GM21737 (cell line): ENCODE measurements at regions not wholly inside any gene's neighbourhood (a gene's known extent, or its start where the extent isn't known, plus 50 kb on each side); places are given as distances from the start of the nearest gene placed in this dataset.
"Not testable (repeated sequence)": the region's sequence is repeated elsewhere in the genome, so short reads cannot be mapped to it uniquely, and the experiment has no call there.

Source experiments
- ATAC-seq: cut with Tn5 transposase; IDR thresholded peaks from one replicate; pipeline ENCODE4 v1.9.1; 2021; ENCODE audit warnings: mild to moderate bottlenecking, moderate library complexity; ENCODE audit not compliant: unreplicated experiment

DNA sequence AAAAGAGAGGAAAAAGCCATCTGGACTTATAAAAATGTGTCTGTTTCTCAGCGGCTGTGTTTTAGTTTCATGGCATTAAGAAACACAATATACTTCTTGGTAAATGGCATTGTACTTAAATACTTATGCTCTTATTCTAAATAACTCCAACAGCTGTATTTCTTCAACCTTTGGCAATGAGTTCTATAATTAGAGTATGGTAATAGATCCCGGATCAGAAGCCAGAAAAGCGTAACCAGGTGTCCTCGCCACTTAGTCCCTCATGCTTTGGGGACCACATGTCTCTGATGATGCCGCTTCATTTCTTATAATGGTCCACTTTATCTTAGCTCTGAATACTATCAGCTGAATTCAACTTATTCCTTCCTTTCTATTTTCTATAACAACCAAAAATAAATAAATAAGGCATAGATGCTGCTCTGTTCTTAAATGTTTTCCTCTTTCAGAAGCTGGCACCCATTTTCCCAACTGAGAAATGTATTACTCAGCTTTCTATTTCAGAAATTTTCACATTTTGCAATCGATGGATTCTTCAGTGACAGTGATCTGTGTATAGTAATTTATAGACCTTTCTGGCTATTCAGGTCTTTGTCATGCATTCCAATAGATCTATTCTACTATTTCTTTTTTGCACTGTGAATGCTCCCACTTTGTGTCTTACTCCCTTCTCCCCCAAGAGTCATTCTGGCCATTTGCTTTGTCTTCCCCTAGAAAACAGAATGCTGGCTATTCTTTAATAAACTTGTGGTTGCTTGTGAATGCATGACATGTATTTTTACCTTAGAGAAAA lies 87.6 kb upstream of the KBTBD8 start:
- no peak for ATAC-seq

DNA sequence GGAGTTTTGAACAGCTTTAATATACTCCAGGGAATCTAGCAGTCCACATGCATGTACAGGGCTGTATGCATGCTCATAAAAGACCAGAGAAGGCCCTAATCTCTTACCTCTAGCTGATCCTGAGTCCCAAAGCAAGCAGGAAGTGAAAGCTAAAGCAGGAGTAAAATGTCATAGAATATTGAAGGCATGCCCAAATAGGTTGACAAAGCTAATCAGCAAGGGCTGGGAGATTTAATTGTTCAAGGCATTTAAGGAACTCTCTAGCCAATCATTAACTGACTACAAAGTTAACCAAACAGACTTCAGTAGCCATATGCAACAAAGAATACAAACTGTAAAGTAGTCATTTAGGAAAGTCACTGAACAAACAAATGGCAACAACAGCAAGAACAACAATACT lies 85.8 kb upstream of the KBTBD8 start:
- ATAC-seq, result no peak

DNA sequence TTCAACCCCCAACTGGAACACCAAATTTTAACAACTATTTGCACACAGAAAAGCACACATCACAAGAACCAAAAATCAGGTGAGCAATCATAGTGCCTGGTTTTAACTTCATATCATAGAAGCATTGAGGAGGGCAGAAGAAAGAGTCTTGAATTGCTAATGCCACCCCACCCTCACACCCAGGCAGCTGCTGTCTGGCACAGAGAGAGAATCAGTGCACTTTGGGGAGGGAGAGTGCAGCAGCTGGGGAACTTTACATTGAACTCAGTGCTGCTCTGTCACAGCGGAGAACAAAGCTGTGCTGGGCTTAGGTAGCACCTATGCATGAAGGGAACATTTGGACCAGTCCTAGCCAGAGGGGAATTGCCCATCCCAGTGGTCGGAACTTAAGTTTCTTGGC lies 76.0 kb upstream of the KBTBD8 start:
- ATAC-seq, result no peak

DNA sequence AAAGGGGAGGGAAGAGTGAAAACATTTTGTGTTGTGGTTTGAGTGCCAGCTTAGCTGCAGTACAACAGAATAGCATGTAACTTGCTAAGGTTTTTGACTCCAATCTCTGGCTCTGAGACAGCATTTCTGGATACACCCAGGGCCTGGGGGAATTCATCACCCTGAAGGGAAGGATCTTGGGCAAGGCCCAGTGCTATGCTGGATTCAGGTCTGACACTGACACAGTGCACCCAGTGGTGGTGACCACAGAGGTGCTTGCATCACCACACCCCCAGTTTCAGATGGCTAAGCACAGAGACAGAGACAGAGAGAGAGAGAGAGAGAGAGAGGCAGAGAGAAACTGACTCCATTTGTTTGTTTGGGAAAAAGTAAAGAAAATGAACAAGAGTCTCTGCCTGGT lies 74.1 kb upstream of the KBTBD8 start:
- no peak for ATAC-seq

DNA sequence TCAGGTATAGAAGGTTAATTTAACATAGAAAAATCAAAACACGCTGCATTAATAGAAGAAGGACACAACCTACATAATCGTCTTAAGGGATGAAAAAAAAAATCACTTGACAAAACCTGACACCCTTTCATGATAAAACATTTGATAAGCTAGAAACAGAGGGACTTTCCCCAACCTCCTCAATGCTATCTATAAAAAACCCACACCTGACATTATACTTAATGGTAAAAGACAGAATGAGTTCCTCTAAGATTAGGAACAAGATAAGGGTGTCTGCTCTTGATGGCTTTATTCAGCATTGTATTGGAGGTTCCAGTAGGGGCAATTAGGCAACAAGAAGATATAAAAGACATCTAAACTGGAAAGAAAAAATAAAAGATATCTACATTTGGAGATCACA lies 69.9 kb upstream of the KBTBD8 start:
- no peak for ATAC-seq

DNA sequence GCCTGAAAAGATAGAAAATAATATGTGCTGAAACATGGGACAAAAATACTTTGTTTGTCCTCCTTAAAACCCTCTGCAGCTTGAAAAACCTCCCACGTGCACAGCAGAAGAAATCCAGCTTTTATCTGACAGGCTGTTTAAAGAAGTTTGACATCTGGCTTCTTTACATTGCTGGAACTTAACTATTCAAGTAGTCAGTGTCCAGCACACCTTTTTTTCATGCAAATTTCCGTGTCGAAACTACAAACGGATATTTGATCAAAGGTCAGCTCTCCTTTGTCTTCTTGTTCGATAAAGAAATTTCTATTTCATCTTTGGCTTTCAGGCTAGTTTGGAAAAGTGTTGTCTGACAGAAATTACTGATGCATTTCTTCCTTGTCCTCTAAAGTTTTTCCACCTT lies 66.8 kb upstream of the KBTBD8 start:
- ATAC-seq, result no peak

DNA sequence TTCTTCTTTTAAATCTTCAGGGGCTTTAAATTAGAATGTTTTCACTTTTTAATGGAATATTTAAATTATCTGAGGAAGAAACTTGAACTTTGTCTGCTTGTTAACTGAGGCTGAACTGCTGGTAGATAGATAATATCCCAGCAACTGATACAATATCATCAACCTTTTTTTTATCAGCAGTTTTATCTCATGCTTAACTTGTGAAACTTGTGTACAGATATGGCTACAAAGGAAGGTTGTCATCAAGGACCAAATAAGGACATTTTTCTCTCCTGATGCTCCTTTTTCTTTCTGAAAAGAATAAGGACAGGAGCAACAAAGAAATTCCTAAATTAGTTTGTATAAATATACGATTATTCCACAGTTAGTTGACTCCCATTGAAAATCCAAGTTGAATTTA lies 66.4 kb upstream of the KBTBD8 start:
- no peak for ATAC-seq

DNA sequence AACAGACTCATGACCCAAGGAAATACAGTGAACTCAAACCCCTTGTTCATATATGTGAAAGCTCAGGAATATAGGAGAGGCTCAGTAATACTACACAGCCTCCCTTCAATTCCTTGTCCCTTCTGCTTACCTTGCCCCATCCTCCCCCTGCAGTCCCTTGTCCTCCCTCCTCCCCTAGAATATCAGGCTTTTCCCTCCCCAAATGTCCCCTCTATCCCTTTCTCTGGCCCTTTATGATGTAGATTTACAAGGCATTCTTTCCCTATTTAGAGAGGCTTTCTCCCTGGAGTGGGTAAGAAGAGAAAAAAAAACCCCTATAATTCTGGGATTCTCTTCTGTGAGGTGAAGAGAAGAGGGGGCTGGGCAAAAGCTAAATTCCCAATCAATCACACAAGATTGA lies 64.9 kb upstream of the KBTBD8 start:
- no peak for ATAC-seq

DNA sequence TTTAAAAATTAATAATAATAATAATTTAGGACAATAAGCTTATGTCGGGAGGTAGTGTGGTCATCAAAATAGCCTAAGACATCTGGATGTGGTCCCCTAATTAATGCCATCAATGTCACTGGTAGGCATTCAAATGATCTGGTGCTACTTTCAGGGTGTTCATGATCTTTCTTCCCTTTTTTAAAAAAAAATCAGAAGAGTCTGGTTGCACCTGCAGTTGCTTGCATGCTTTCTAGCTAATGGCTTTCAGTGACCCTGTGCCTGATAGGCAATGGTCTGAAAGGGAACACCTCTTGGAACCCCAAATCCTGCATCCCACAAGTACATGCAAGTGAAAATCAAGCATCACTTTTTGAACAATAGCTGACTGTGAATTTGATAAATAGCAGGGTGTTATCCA lies 64.1 kb upstream of the KBTBD8 start:
- no peak for ATAC-seq

DNA sequence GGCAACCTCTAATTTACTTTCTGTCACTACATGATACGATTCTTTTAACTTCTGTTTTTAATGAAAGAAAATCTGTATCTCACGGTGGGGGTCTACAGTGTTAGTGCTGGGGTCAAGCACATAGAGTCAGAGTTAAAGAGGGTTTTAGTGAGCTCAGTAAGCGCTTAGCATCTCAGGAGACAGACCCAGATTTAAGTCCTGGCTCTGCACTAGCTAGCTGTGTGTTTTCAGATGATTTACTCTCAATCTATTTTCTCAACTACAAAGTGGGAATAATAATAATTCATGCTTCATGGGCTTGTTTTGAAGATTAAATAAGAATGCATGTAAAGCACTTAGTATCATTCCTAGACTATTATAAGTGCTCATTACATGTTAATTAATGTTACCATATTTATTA lies 63.4 kb upstream of the KBTBD8 start:
- ATAC-seq, result no peak

DNA sequence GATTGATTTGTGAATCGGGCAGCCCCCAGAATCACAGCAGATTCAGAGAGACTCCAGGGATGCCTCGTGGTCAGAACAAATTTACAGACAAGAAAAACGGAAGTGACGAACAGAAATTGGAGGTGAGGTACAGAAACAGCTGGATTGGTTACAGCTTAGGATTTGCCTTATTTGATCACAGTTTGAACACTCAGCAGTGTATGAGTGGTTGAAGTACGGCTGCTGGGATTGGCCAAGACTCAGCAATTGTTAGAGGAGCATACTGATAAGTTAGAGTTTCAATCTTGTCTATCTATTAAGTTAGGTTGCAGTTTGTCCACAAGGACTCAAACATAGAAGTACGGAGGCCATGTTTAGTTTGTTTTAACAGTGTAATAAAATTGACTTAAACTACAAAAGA lies 61.1 kb upstream of the KBTBD8 start:
- not testable (repeated sequence) for ATAC-seq

DNA sequence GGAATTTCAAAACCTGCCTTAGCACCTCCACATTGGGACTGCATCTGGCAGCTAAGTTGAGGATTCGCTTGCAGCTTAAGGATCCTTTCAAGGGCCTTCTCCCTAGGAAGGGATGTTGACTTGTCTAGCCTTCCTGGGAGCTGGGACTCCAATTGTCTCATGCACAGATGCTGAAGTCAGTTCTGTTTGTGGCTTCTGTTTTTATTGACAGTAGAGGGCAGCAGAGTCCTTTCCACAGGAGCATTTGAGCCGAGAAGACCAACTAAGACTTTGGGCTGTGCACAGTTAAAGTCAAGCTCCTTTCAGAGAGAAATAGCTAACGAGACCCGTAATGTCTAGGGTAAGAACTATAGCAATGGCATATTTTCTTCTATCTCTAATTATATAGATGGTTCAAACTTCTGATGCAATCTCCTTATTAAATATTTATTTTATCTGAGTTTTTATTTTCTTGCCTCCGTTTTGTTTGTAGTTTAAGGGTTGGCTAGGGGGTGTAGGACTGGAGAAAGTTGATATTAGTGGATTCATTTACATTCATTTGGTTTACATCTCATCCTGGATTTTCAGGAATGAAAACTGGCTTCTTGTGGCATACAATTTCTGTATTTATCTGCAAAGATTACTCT lies 59.7 kb upstream of the KBTBD8 start:
- no peak for ATAC-seq

DNA sequence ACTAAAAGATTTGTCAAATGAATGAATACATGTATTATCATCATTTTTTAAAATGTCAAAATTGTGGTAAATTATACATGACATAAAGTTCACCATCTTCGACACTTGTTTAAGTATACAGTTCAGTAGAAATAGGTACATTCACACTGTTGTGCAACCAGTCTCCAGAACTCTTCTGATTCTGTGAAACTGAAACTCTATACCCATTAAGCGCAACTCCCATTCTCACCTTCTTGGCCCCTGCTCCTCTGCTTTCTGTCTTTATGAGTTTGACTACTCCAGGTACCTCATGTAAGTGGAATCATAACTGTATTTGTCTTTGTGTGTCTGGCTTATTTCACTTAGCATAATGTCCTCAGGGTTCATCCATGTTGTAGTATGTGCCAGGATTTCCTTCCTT lies 50.1 kb upstream of the KBTBD8 start:
- no peak for ATAC-seq
